ENCODE measurements at regions not wholly inside any gene's neighbourhood (a gene's known extent, or its start where the extent isn't known, plus 50 kb on each side); places are given as distances from the start of the nearest gene placed in this dataset.

GRCh38 chr12:127147724-127148123 lies 1119.2 kb upstream of the TMEM132C start (continued):
- TF ChIP-seq KDM4A (IDR thresholded peaks at IDR 0.05; ENCODE audit: low read depth, low read length, severe bottlenecking): no peak
- TF ChIP-seq JUN (IDR thresholded peaks at IDR 0.05; ENCODE audit: low read depth, low read length): no peak
